Chondrocyte (in vitro differentiated cells): ENCODE measurements at regions not wholly inside any gene's neighbourhood (a gene's known extent, or its start where the extent isn't known, plus 50 kb on each side); places are given as distances from the start of the nearest gene placed in this dataset.
A peak's percentile ranks its signal among the peaks of the same experiment; 100 is the strongest.

Experiments
- DNase-seq: peaks from one replicate; pipeline ENCODE4 v3.0.0; 2021; ENCODE audit warnings: mixed read lengths, low spot score
- H3K27ac Mint-ChIP-seq: one replicate; pipeline ENCODE4 v1.8.0; 2021; ENCODE audit warnings: mild to moderate bottlenecking, moderate library complexity, mixed read lengths; ENCODE audit not compliant: unreplicated experiment
- H3K27me3 Mint-ChIP-seq: 2 replicates; pipeline ENCODE4 v1.8.0; 2021; ENCODE audit warnings: low read depth, mixed read lengths
- H3K36me3 Mint-ChIP-seq: 2 replicates; pipeline ENCODE4 v1.8.0; 2021; ENCODE audit warnings: low read depth, mixed read lengths
- H3K4me1 Mint-ChIP-seq: 2 replicates; pipeline ENCODE4 v1.8.0; 2021; ENCODE audit warnings: low read depth, mild to moderate bottlenecking, mixed read lengths
- H3K4me3 Mint-ChIP-seq: one replicate; pipeline ENCODE4 v1.8.0; 2021; ENCODE audit warnings: mild to moderate bottlenecking, moderate library complexity, mixed read lengths; ENCODE audit not compliant: unreplicated experiment
- H3K9me3 Mint-ChIP-seq: 2 replicates; pipeline ENCODE4 v1.8.0; 2021; ENCODE audit warnings: low read depth, mixed read lengths
- CTCF ChIP-seq: fragments of 200-600 bp; sonication (generic); IDR thresholded peaks from 2 replicates; pipeline ENCODE4 v1.5.0; 2021; ENCODE audit warnings: antibody characterized with exemption, mild to moderate bottlenecking, moderate library complexity

GRCh38 chr12:125797421-125798175 lies 732.4 kb downstream of the AACS start:
- H3K4me1 Mint-ChIP-seq, result peaks cover 39% of the 10 kb centered on the region
- DNase-seq, result no peak
- TF ChIP-seq CTCF, result no peak
- no peak overlapping the region for H3K4me3 Mint-ChIP-seq
- H3K27me3 Mint-ChIP-seq, result no peaks in the 10 kb centered on the region
- H3K9me3 Mint-ChIP-seq, result peaks cover 11% of the 10 kb centered on the region
- peak overlapping the region; percentile 70 for H3K27ac Mint-ChIP-seq
- H3K36me3 Mint-ChIP-seq, result peaks cover 2% of the 10 kb centered on the region

GRCh38 chr12:125804660-125805059 lies 739.4 kb downstream of the AACS start:
- Mint-ChIP-seq H3K4me3 (no peak overlapping the region), H3K9me3 (peaks cover 4% of the 10 kb centered on the region), H3K27ac (no peak overlapping the region), H3K27me3 (no peaks in the 10 kb centered on the region), H3K36me3 (peaks cover 2% of the 10 kb centered on the region), H3K4me1 (peaks cover 4% of the 10 kb centered on the region)
- DNase-seq, result no peak
- TF ChIP-seq CTCF, result no peak

- Mint-ChIP-seq H3K27ac (no peak overlapping the region), H3K4me1 (no peaks in the 10 kb centered on the region), H3K27me3 (peaks cover 1% of the 10 kb centered on the region), H3K36me3 (no peaks in the 10 kb centered on the region), H3K4me3 (no peak overlapping the region), H3K9me3 (peaks cover 18% of the 10 kb centered on the region)
- TF ChIP-seq CTCF, result no peak
- no peak for DNase-seq
Measured at GRCh38 chr12:125824276-125824675, 759.0 kb downstream of the AACS start.

GRCh38 chr12:125835852-125836251 lies 770.6 kb downstream of the AACS start:
- peaks cover 7% of the 10 kb centered on the region for H3K9me3 Mint-ChIP-seq
- H3K36me3 Mint-ChIP-seq, result no peaks in the 10 kb centered on the region
- no peak for TF ChIP-seq CTCF
- H3K27me3 Mint-ChIP-seq, result no peaks in the 10 kb centered on the region
- DNase-seq, result no peak
- no peaks in the 10 kb centered on the region for H3K4me1 Mint-ChIP-seq
- H3K27ac Mint-ChIP-seq, result no peak overlapping the region
- H3K4me3 Mint-ChIP-seq, result no peak overlapping the region

- H3K36me3 Mint-ChIP-seq, result no peaks in the 10 kb centered on the region
- peaks cover 3% of the 10 kb centered on the region for H3K9me3 Mint-ChIP-seq
- TF ChIP-seq CTCF, result no peak
- H3K4me3 Mint-ChIP-seq, result no peak overlapping the region
- no peaks in the 10 kb centered on the region for H3K4me1 Mint-ChIP-seq
- no peak overlapping the region for H3K27ac Mint-ChIP-seq
- no peaks in the 10 kb centered on the region for H3K27me3 Mint-ChIP-seq
- DNase-seq, result no peak
Measured at GRCh38 chr12:125836647-125837046, 771.4 kb downstream of the AACS start.
